GM10266 (cell line): ENCODE measurements at regions not wholly inside any gene's neighbourhood (a gene's known extent, or its start where the extent isn't known, plus 50 kb on each side); places are given as distances from the start of the nearest gene placed in this dataset.

Experiments used
- DNase-seq: peaks from one replicate; pipeline ENCODE4 v3.0.0; 2012; ENCODE audit errors: extremely low spot score
- CTCF ChIP-seq: IDR thresholded peaks from 2 replicates; pipeline ENCODE4 v1.5.1; 2012; ENCODE audit warnings: mild to moderate bottlenecking, low read depth; ENCODE audit not compliant: control insufficient read depth, insufficient read depth; ENCODE audit errors: missing control alignments

- TF ChIP-seq CTCF, result no peak
These were observed 84.3 kb upstream of the C1QTNF7 start for GRCh38 chr4:15343581-15343980.

GRCh38 chr4:15344041-15344440 is 83.8 kb upstream of the C1QTNF7 start:
- TF ChIP-seq CTCF, result no peak
- no peak for DNase-seq

More at GRCh38 chr4:15343581-15343980, 84.3 kb upstream of the C1QTNF7 start:
- DNase-seq, result no peak

GRCh38 chr4:15345134-15345533 is 82.7 kb upstream of the C1QTNF7 start:
- TF ChIP-seq CTCF, result no peak
- no peak for DNase-seq

DNA sequence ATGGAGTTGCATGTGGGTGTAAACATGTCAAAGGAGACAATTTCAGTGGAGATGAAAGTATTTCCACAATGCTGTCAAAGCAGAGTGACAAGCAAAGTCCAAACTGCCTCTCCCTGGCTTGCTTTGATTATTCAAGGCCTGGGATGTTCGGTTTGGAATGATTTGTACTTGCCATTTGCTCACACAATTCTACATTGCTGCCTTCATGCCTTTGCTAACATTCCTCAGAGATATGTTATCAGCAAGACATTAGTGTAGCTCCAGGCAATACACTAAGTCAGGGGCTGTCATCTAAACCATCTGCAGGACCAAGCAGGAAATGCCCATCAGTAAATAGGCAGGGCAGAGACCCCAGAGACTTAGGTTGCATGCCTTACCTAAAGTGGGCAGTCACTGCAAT is 79.6 kb upstream of the C1QTNF7 start:
- no peak for DNase-seq
- no peak for TF ChIP-seq CTCF

GRCh38 chr4:15348695-15349094 is 79.1 kb upstream of the C1QTNF7 start:
- TF ChIP-seq CTCF, result no peak

DNA sequence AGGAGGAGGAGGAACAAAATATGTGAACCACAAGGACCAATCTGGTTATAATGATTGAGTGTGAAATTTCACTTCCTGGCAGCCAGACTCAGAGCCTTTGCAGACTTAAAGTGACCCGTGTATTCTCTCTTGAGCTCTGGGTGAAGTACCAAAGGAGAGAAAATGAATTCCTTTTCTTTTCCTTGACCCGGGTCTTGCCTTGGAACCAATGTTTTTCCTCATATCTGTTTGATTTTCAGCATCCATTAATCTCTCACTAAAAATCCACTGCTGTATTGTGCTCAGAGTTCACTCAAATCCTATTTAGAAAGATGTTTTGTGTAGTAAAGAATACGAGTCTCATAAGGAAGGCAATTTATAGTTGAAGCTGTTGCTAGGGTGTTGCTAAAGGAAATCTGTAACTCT is 78.3 kb upstream of the C1QTNF7 start:
- DNase-seq, result no peak

More at GRCh38 chr4:15348695-15349094, 79.1 kb upstream of the C1QTNF7 start:
- no peak for DNase-seq

DNA sequence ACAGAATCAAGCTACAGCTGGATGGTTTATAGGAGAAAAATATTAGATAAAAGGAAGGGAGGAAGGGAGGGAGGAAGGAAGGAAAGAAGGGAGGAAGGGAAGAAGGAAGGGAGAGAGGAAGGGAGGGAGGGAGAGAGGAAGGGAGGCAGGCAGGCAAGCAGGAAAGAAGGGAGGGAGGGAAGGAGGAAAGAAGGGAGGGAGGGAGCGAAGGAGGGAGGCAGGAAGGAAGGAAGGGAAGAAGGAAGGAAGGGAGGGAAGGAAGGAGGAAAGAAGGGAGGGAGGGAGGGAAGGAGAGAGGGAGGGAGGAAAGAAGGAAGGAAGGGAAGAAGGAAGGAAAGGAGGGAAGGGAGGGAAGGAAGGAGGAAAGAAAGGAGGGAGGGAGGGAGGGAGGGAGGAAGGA is 77.9 kb upstream of the C1QTNF7 start:
- TF ChIP-seq CTCF, result no peak

More for the DNA sequence above, 78.3 kb upstream of the C1QTNF7 start:
- TF ChIP-seq CTCF, result no peak

More for the DNA sequence above, 77.9 kb upstream of the C1QTNF7 start:
- no peak for DNase-seq
